HG02970 (cell line): ENCODE measurements at regions not wholly inside any gene's neighbourhood (a gene's known extent, or its start where the extent isn't known, plus 50 kb on each side); places are given as distances from the start of the nearest gene placed in this dataset.

Experiments
- ATAC-seq: cut with Tn5 transposase; IDR thresholded peaks from one replicate; pipeline ENCODE4 v1.9.1; 2021; ENCODE audit warnings: mild to moderate bottlenecking, moderate library complexity, moderate number of reproducible peaks; ENCODE audit not compliant: unreplicated experiment, low FRiP score

DNA sequence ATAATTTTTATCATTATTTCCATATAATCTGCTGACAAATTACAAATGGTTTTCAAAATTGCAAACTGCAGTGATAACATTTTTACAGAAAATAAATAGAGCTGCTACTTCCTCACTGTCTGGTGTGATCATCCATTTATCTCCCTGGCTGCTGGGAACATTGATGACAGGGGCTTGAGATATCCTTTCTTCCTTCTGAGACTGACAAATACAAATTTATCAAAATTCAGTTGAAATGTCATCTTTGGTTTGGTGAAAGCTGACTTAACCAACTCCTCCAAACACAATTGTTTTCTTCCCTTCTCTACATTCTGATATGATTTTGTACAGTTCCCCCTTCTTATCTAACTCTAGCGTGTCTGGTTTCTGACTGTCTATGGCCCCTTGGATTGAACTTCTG, 611.8 kb upstream of the KLF4 start:
- no peak for ATAC-seq

- no peak for ATAC-seq
These were observed 611.0 kb upstream of the KLF4 start for GRCh38 chr9:108100571-108100970.

GRCh38 chr9:108099854-108100253, 610.3 kb upstream of the KLF4 start:
- ATAC-seq, result no peak

GRCh38 chr9:108095496-108095895, 605.9 kb upstream of the KLF4 start:
- ATAC-seq, result no peak

DNA sequence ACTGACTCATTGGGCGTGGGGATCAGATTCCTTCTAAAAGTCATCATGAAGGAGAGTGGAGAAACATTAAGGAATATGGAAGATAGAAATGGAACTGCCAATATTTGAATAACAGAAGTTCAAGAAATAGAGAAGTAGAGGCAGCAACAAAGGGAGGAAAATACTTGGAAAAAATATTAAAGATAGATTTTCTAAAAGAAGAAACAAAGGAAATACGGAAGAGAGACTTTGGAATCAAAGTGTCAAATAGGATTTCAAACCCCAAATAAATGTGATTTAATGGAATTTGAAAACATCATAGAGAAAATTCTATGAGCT, 605.1 kb upstream of the KLF4 start:
- no peak for ATAC-seq

- ATAC-seq, result no peak
These were observed 604.5 kb upstream of the KLF4 start for GRCh38 chr9:108093773-108094675.

GRCh38 chr9:108088916-108089315, 599.3 kb upstream of the KLF4 start:
- no peak for ATAC-seq

DNA sequence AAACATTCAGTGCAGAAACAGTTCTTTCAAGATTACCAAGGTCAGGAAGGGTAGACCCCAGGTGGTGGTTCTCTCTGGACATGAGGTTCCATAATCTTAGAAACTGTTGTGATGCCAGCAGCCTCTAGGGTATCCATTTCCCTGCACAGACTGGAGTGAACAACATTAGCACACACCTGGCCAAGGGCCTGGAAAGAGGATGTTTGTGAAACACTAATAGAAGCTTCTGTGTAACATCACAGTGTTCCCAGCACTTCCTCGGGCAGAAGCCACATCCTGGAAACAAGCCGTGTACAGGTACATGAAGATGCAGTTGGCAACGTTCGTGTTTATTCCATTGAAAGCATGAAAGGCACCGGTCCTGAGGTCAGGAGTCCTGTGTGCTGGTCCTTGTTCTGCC, 598.2 kb upstream of the KLF4 start:
- no peak for ATAC-seq

DNA sequence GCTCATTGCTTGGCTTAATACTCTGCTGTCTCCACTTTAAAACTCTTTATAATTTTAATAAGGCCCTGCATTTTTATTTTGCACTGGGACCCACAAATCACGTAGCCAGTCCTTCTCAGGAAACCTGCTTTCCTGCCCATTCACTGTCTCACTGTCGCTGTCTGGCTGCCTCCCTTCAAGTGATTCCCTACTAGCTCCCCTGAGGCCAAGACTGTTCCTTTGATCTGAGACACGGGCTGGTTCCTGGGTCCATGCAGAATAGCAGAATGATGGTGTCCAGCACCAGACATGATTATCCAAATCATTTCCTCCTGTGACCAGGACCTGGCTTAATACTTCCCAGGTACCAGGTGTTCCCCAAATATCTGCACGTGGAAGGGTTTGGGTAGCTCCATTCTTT, 597.1 kb upstream of the KLF4 start:
- no peak for ATAC-seq

GRCh38 chr9:108085294-108085693, 595.7 kb upstream of the KLF4 start:
- no peak for ATAC-seq

GRCh38 chr9:108083796-108084352, 594.3 kb upstream of the KLF4 start:
- ATAC-seq, result no peak

GRCh38 chr9:108083160-108083750, 593.7 kb upstream of the KLF4 start:
- ATAC-seq, result no peak

- no peak for ATAC-seq
These were observed 591.5 kb upstream of the KLF4 start for GRCh38 chr9:108081112-108081511.

DNA sequence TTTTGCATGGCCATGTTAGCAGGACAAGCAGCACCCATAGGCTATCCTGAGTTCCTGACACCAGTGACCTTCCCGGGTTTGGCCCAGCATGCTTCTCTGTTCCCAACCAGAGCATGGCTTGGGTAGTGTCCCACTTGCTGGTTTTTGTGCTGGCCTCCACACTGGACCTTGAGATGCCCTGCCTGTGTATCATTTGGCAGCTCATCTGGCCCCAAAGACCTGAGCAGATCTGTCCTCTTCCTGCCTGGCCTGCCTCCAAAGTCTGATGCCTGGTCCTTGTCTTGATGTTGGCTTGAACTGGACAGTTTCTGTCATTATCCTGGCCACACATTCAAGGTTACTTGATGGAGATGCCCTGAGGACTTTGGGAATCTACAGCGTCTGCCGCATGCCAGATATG, 590.7 kb upstream of the KLF4 start:
- ATAC-seq, result no peak

DNA sequence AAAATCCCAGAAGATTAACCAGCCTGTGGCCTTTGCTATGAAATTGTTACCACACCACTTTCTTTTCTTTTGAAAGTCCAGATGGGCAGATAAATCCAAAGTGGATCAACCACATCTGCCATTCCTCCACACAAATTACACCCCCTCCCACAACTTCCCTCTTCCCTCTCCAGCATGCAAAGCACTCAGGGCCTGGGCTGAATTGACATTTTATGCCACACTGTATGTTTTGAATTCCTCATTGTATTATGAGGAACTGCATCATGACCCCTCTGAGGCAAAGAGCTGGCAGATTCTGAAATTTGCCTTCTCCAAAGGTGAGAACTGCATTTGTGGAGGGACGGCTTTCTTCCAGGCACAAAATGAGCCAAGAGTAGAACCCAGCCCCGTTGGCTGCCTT, 589.2 kb upstream of the KLF4 start:
- ATAC-seq, result no peak

DNA sequence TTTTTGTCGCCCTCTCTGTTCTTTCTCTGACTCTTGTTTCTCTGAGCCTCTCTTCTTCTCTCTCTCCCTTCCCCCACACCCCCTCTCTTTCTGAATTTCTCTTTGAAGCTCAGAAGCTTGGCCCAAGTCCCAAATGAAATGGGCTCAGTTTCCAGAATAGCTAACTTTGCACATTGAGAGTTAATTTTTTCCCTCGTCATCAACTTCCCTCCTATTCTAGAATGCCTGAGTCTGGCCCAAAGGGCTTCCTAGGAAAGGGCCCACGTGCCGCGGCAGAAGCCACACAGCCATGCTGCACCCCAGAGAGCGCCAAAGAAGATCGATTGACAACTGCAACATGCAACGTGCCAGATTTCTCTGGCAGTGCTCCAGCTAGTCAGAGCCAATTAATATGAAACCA, 588.8 kb upstream of the KLF4 start:
- ATAC-seq, result no peak

DNA sequence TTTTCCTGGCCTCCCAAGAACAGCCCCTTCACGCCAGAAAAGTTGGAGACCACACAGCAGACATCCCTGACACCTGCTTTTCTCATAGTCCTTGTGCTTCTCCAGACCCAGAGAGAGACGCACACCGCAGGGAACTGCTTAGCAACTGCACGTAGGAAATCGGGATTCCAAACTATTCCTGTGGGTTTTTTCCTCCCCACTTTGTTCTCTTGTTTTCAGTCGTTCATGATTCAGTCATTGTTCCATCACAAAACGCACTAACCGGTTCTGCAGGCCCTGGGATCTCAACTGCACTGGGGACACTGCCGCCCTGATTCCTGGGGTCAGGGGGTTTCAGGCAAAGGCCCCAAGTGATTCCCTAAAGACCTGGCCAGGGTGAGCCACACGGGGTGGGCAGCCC, 588.0 kb upstream of the KLF4 start:
- no peak for ATAC-seq

DNA sequence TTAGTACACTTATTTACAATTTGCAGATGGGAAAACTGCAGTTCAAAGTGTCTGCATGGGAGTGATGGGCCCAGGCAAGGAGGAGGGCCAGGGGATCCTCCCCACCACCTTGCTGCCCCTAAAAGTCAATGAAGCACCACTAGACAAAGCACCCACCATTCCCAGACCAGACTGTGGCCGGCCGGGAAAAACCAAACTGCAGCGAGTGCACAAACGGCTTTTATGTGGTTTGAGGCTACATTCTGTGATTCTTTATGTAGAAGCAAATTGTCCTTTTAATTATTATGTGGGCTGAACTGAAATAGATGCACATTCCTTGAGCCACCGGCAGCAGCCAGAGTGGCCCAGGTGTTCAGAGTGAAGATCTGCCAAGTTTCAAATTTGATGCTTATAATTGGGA, 585.3 kb upstream of the KLF4 start:
- no peak for ATAC-seq

- no peak for ATAC-seq
These were observed 584.3 kb upstream of the KLF4 start for GRCh38 chr9:108073823-108074222.

GRCh38 chr9:108072740-108073139, 583.2 kb upstream of the KLF4 start:
- ATAC-seq, result no peak

DNA sequence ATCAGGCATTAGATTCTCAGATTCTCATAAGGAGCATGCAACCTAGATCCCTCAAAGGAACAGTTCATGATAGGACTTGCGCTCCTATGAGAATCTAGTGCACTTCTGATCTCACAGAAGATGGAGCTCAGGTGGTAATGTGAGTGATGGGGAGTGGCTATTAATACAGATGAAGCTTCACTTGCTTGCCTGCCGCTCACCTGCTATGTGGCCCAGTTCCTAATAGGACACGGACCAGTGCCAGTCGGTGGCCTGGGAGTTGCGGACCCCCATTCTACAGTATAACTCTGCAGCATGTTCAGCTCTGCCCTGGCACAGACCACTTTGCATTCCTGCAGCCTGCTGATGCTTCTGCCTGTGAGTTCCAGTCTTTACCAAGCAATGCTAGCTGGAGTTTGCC, 581.3 kb upstream of the KLF4 start:
- no peak for ATAC-seq

- no peak for ATAC-seq
These were observed 580.4 kb upstream of the KLF4 start for GRCh38 chr9:108069991-108070390.
